ENCODE measurements at regions not wholly inside any gene's neighbourhood (a gene's known extent, or its start where the extent isn't known, plus 50 kb on each side); places are given as distances from the start of the nearest gene placed in this dataset.
"Not testable (repeated sequence)": the region's sequence is repeated elsewhere in the genome, so short reads cannot be mapped to it uniquely, and the experiment has no call there.

GRCh38 chr5:118290204-118290603, 698.1 kb downstream of the DTWD2 start:
- CTCF ChIA-PET: no interaction called here

GRCh38 chr5:118284230-118284629, 704.1 kb downstream of the DTWD2 start:
- H3K9me3 Mint-ChIP-seq, H3K27ac Mint-ChIP-seq, H3K36me3 Mint-ChIP-seq, DNase-seq, H3K27me3 Mint-ChIP-seq, CTCF ChIA-PET, H3K4me1 Mint-ChIP-seq, H3K4me3 Mint-ChIP-seq: not testable (repeated sequence)

More at GRCh38 chr5:118290204-118290603, 698.1 kb downstream of the DTWD2 start:
- no peak for DNase-seq
- Mint-ChIP-seq H3K36me3 (no peaks in the 10 kb centered on the region), H3K4me3 (no peak overlapping the region), H3K27me3 (no peaks in the 10 kb centered on the region), H3K4me1 (no peaks in the 10 kb centered on the region), H3K27ac (no peak overlapping the region), H3K9me3 (peaks cover 2% of the 10 kb centered on the region)

GRCh38 chr5:118282480-118283038, 705.8 kb downstream of the DTWD2 start:
- DNase-seq, H3K27me3 Mint-ChIP-seq, H3K36me3 Mint-ChIP-seq, CTCF ChIA-PET, H3K4me1 Mint-ChIP-seq, H3K27ac Mint-ChIP-seq, H3K4me3 Mint-ChIP-seq, H3K9me3 Mint-ChIP-seq: not testable (repeated sequence)

GRCh38 chr5:118279540-118280294, 708.6 kb downstream of the DTWD2 start:
- no peaks in the 10 kb centered on the region for H3K27me3 Mint-ChIP-seq
- no peaks in the 10 kb centered on the region for H3K4me1 Mint-ChIP-seq
- no peak overlapping the region for H3K27ac Mint-ChIP-seq
- no peak for DNase-seq
- H3K9me3 Mint-ChIP-seq: peaks cover 9% of the 10 kb centered on the region
- CTCF ChIA-PET: interaction anchor here (0.6 kb wide), 1 partner anchor 13 kb away, joined by 4 read pairs; no protein-coding TSS in a partner anchor
- no peaks in the 10 kb centered on the region for H3K36me3 Mint-ChIP-seq
- H3K4me3 Mint-ChIP-seq: no peak overlapping the region

GRCh38 chr5:118270526-118270925, 717.8 kb downstream of the DTWD2 start:
- Mint-ChIP-seq H3K27ac (no peak overlapping the region), H3K4me3 (no peak overlapping the region), H3K4me1 (no peaks in the 10 kb centered on the region), H3K9me3 (peaks cover 7% of the 10 kb centered on the region), H3K27me3 (no peaks in the 10 kb centered on the region), H3K36me3 (no peaks in the 10 kb centered on the region)
- CTCF ChIA-PET: no interaction called here
- DNase-seq: no peak

GRCh38 chr5:118258223-118258622, 730.1 kb downstream of the DTWD2 start:
- Mint-ChIP-seq H3K4me3 (no peak overlapping the region), H3K9me3 (peaks cover 5% of the 10 kb centered on the region), H3K27ac (no peak overlapping the region), H3K27me3 (no peaks in the 10 kb centered on the region), H3K4me1 (no peaks in the 10 kb centered on the region), H3K36me3 (no peaks in the 10 kb centered on the region)
- no peak for DNase-seq
- CTCF ChIA-PET: interaction anchor here (0.6 kb wide), 1 partner anchor 745 kb away, joined by 3 read pairs; no protein-coding TSS in a partner anchor

- CTCF ChIA-PET: no interaction called here
- Mint-ChIP-seq H3K9me3 (peaks cover 4% of the 10 kb centered on the region), H3K4me1 (no peaks in the 10 kb centered on the region), H3K36me3 (no peaks in the 10 kb centered on the region), H3K4me3 (no peak overlapping the region), H3K27me3 (no peaks in the 10 kb centered on the region), H3K27ac (no peak overlapping the region)
- DNase-seq: no peak
Observed at GRCh38 chr5:118257066-118257465, 731.3 kb downstream of the DTWD2 start.

GRCh38 chr5:118253225-118254061, 734.9 kb downstream of the DTWD2 start:
- CTCF ChIA-PET: no interaction called here

DNA sequence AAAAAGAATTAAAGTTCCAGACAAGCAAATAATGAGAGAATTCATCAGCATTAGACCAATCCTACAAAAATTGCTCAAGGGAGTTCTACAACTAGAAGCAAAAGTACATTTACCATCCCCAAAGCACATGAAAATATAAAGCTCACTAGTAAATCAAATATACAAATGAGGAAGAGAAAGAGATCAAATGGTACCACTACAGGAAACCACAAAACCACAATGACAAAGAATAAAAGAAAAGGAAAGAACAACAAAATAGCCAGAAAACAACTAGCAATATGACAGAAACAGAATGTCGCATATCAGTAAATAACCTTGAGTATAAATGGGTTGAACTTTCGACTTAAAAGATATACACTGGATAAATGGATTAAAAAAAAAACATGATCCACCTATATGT, 739.0 kb downstream of the DTWD2 start:
- CTCF ChIA-PET: no interaction called here
- no peaks in the 10 kb centered on the region for H3K27me3 Mint-ChIP-seq
- no peak for DNase-seq
- H3K4me1 Mint-ChIP-seq: peaks cover 4% of the 10 kb centered on the region
- peaks cover 19% of the 10 kb centered on the region for H3K9me3 Mint-ChIP-seq
- no peak overlapping the region for H3K27ac Mint-ChIP-seq
- H3K36me3 Mint-ChIP-seq: no peaks in the 10 kb centered on the region
- no peak overlapping the region for H3K4me3 Mint-ChIP-seq

More at GRCh38 chr5:118253225-118254061, 734.9 kb downstream of the DTWD2 start:
- Mint-ChIP-seq H3K9me3 (peaks cover 13% of the 10 kb centered on the region), H3K27ac (no peak overlapping the region), H3K36me3 (no peaks in the 10 kb centered on the region), H3K4me3 (no peak overlapping the region), H3K4me1 (peaks cover 4% of the 10 kb centered on the region), H3K27me3 (no peaks in the 10 kb centered on the region)
- no peak for DNase-seq

- Mint-ChIP-seq H3K4me3 (no peak overlapping the region), H3K36me3 (no peaks in the 10 kb centered on the region), H3K9me3 (peaks cover 19% of the 10 kb centered on the region), H3K4me1 (peaks cover 4% of the 10 kb centered on the region), H3K27ac (no peak overlapping the region), H3K27me3 (no peaks in the 10 kb centered on the region)
- no peak for DNase-seq
- CTCF ChIA-PET: no interaction called here
Observed at GRCh38 chr5:118247458-118247857, 740.9 kb downstream of the DTWD2 start.

DNA sequence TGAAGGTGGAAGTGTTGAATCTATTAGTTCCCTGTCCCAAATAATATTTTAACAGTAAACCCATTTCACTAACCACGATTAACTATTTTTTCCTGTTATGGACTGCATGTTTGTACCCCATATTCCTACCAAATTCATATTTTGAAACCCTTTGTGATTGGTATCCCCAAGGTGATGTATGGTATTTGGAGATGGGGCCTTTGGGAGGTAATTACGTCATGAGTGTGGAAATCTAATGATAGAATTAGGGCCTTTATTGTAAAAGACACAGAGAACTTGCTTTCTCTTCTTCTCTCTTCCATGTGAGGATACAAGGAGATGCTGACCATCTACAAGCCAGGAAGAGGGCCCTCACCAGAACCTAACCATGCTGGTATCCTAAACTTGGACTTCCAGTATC, 744.7 kb downstream of the DTWD2 start:
- Mint-ChIP-seq H3K9me3 (peaks cover 14% of the 10 kb centered on the region), H3K4me1 (no peaks in the 10 kb centered on the region), H3K27me3 (no peaks in the 10 kb centered on the region), H3K27ac (no peak overlapping the region), H3K4me3 (no peak overlapping the region), H3K36me3 (no peaks in the 10 kb centered on the region)
- CTCF ChIA-PET: no interaction called here
- DNase-seq: no peak

DNA sequence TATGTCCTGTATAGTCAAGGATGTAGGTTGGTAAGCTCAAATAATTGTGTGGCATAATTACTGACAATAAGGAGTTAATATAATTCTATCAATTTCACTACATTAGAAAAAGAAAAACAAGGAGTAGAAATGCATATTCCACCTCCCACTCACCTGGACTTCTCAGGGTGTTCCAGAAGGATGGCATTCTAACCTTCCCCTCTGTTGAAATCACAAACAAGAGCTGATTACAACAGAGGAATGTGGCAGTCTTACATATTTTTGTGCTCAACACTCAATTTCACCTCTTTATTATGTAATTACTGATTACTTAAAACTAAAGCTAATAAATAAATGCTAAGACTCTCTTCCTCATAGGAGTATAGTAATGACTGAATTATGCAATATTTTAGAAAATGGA, 745.3 kb downstream of the DTWD2 start:
- Mint-ChIP-seq H3K9me3 (peaks cover 14% of the 10 kb centered on the region), H3K36me3 (no peaks in the 10 kb centered on the region), H3K27me3 (no peaks in the 10 kb centered on the region), H3K4me1 (no peaks in the 10 kb centered on the region), H3K4me3 (no peak overlapping the region), H3K27ac (no peak overlapping the region)
- CTCF ChIA-PET: no interaction called here
- DNase-seq: no peak

DNA sequence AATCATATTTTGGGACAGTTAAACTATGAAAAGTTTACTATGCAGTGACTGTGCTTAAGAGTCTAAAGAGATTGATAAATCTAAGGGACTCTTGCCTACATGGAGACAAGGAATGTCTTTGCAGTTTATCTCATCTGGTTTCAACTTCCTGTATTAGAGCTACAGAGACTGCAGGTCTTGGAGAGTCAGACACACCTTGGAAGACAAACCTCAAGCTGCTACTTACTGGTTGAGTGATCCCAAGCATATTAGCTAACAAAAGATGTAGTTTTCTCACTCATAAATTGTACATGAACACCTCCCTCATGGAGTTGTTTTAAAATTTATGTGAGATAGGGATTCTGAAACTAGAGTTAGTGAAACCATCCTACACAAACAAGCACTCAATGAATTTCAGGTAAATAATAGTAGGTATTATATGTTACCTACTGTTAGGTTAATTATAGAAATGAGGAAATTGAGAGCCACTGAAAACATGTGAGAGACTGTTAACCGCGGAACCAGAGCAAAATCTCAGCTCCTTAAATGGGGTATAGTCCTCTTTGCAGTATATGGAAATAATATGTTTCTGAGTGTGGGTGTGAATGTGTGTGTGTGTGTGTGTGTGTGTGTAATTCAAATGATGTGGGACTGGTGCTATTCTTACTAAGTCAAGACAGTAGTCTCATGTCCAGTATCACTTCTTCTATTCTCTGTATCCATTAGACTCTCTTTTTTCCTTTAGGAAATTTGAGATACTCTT, 752.1 kb downstream of the DTWD2 start:
- no peak overlapping the region for H3K27ac Mint-ChIP-seq
- H3K27me3 Mint-ChIP-seq: no peaks in the 10 kb centered on the region
- no peaks in the 10 kb centered on the region for H3K36me3 Mint-ChIP-seq
- peaks cover 2% of the 10 kb centered on the region for H3K9me3 Mint-ChIP-seq
- H3K4me1 Mint-ChIP-seq: no peaks in the 10 kb centered on the region
- CTCF ChIA-PET: no interaction called here
- DNase-seq: no peak
- H3K4me3 Mint-ChIP-seq: no peak overlapping the region

DNA sequence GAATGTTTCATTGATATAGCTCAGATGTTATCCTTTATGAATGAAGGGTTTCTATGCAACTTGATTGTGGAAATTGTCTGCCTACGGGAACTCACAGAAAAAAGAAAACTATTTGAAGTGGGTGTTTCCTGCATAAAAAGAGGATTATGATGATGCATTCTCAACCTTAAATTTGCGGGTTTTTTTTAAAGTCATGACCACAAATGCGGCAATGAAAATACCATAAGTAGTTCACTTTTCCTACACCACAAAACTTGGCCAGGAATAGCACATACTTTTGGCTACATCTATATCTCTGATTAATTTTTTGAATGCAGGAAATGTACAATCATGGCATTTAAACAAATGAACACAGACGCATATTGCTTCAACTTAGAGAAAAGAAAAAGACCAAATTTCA, 754.7 kb downstream of the DTWD2 start:
- no peak overlapping the region for H3K27ac Mint-ChIP-seq
- no peak overlapping the region for H3K4me3 Mint-ChIP-seq
- peaks cover 4% of the 10 kb centered on the region for H3K9me3 Mint-ChIP-seq
- H3K36me3 Mint-ChIP-seq: no peaks in the 10 kb centered on the region
- H3K27me3 Mint-ChIP-seq: no peaks in the 10 kb centered on the region
- DNase-seq: no peak
- H3K4me1 Mint-ChIP-seq: no peaks in the 10 kb centered on the region
- CTCF ChIA-PET: no interaction called here

Measured in activated naive CD4-positive, alpha-beta T cell treated with anti-CD3 and anti-CD28 coated beads, Interleukin-2, amount 10 ng/mL, durations not matched to agents 7 days and 5 days (primary cell).